HCT116 (cell line): ENCODE measurements at regions not wholly inside any gene's neighbourhood (a gene's known extent, or its start where the extent isn't known, plus 50 kb on each side); places are given as distances from the start of the nearest gene placed in this dataset.

Source experiments
- ATAC-seq: fragments of 200-7000 bp; cut with Tn5 transposase; 2 replicates; pipeline ENCODE4 v1.9.1; 2020; ENCODE audit warnings: mild to moderate bottlenecking, moderate library complexity
- BruUV-seq: library from RNA; stranded (reverse); fragments of 400-500 nt; replicated peaks from 2 replicates; lab custom pipeline; 2021; lab: Mats Ljungman, UMichigan
- CTCF ChIA-PET: fragments of 300-600 bp; sonication (Branson Sonifier 250); formaldehyde crosslinking; loops from one replicate; lab custom pipeline; 2021; ENCODE audit warnings: antibody characterized with exemption; lab: Charles Lee
- POLR2A ChIA-PET: fragments of 300-600, 350-600 bp; sonication (Branson Sonifier 250); formaldehyde crosslinking; loops from one replicate; lab custom pipeline; 2021; ENCODE audit warnings: antibody characterized with exemption; lab: Charles Lee
- RAD21 ChIA-PET, 2 experiments: fragments of 300-600 bp; sonication (Branson Sonifier 250); formaldehyde crosslinking; loops; one replicate each; lab custom pipeline; 2023; ENCODE audit warnings: low total read pairs in 2 of 2; ENCODE audit not compliant: uncharacterized antibody in 2 of 2, unreplicated experiment in 2 of 2, low non-redundant PET in 1 of 2; lab: Charles Lee
- DNase-seq: peaks from one replicate; pipeline ENCODE4 v3.0.0-alpha.2; 2010; ENCODE audit warnings: low read depth, low spot score
- H2AFZ ChIP-seq: fragments of 200-600 bp; shearing (Covaris generic), sonication (generic); 2 replicates; pipeline ENCODE4 v1.6.1; 2017; ENCODE audit warnings: low read depth, mixed run types, mixed read lengths, antibody characterized with exemption, low read length; ENCODE audit not compliant: poor library complexity, severe bottlenecking
- H3K27ac ChIP-seq: 2 replicates; pipeline ENCODE4 v1.5.1; 2012; ENCODE audit warnings: low read depth, low read length
- H3K27me3 ChIP-seq: fragments of 200-600 bp; sonication (generic); 2 replicates; pipeline ENCODE4 v1.6.1; 2016; ENCODE audit warnings: mixed run types, low read length, mixed read lengths; ENCODE audit not compliant: insufficient read depth
- H3K36me3 ChIP-seq, 2 experiments: fragments of 200-500 bp in 1 of 2; fragments of 200-600 bp in 1 of 2; sonication (Bioruptor generic) in 1 of 2; sonication (generic) in 1 of 2; 2 replicates each; pipeline versions ENCODE4 v1.5.1 to v1.6.1; 2014 to 2016; ENCODE audit warnings: low read length in 2 of 2, inconsistent platforms in 1 of 2, mixed read lengths in 1 of 2, mixed run types in 1 of 2; ENCODE audit not compliant: insufficient read depth in 2 of 2, control insufficient read depth in 1 of 2
- H3K4me1 ChIP-seq, 2 experiments: fragments of 200-600 bp in 1 of 2; sonication (generic) in 1 of 2; 2 replicates each; pipeline versions ENCODE4 v1.5.1 to v1.6.1; 2012 to 2017; ENCODE audit warnings: low read length in 2 of 2, inconsistent platforms in 1 of 2, mild to moderate bottlenecking in 1 of 2, mixed read lengths in 1 of 2, mixed run types in 1 of 2, moderate library complexity in 1 of 2; ENCODE audit not compliant: insufficient read depth in 2 of 2, control insufficient read depth in 1 of 2
- H3K4me2 ChIP-seq: fragments of 200-600 bp; sonication (generic); 2 replicates; pipeline ENCODE4 v1.6.1; 2017; ENCODE audit warnings: mixed run types, low read length, mixed read lengths
- H3K4me3 ChIP-seq, 2 experiments: fragments of 200-600 bp in 1 of 2; sonication (generic) in 1 of 2; replicated peaks in 1 of 2; 2 replicates each; pipeline ENCODE4 v1.5.1; 2011 to 2016; ENCODE audit warnings: low read length in 2 of 2, control low read depth in 1 of 2, low read depth in 1 of 2, mild to moderate bottlenecking in 1 of 2, mixed read lengths in 1 of 2, mixed run types in 1 of 2
- H3K79me2 ChIP-seq: fragments of 200-600 bp; sonication (generic); 2 replicates; pipeline ENCODE4 v1.6.1; 2017; ENCODE audit warnings: mild to moderate bottlenecking, mixed run types, low read length, moderate library complexity, mixed read lengths; ENCODE audit not compliant: insufficient read depth
- H3K9ac ChIP-seq: fragments of 200-600 bp; sonication (generic); 2 replicates; pipeline ENCODE4 v1.6.1; 2016; ENCODE audit warnings: low read length, mixed read lengths
- H3K9me2 ChIP-seq: fragments of 200-600 bp; sonication (generic), shearing (Covaris generic); 2 replicates; pipeline ENCODE4 v1.6.1; 2017; ENCODE audit warnings: mixed run types, mild to moderate bottlenecking, moderate library complexity; ENCODE audit not compliant: insufficient read depth
- H3K9me3 ChIP-seq, 2 experiments: fragments of 200-500 bp in 1 of 2; fragments of 200-600 bp in 1 of 2; sonication (Bioruptor generic) in 1 of 2; sonication (generic) in 1 of 2; 2 replicates each; pipeline ENCODE4 v1.6.1; 2014 to 2017; ENCODE audit warnings: low read length in 2 of 2, mixed read lengths in 2 of 2, inconsistent platforms in 1 of 2, low read depth in 1 of 2, mild to moderate bottlenecking in 1 of 2, mixed run types in 1 of 2, moderate library complexity in 1 of 2; ENCODE audit not compliant: control insufficient read depth in 1 of 2, insufficient read depth in 1 of 2
- H4K20me1 ChIP-seq: fragments of 200-600 bp; sonication (generic), shearing (Covaris generic); 2 replicates; pipeline ENCODE4 v1.6.1; 2017; ENCODE audit warnings: mixed run types, mild to moderate bottlenecking, moderate library complexity; ENCODE audit not compliant: insufficient read depth
- CBX3 ChIP-seq: IDR thresholded peaks from 2 replicates; pipeline ENCODE4 v1.6.1; 2012; ENCODE audit warnings: low read depth
- CEBPB ChIP-seq: IDR thresholded peaks from 2 replicates; pipeline ENCODE4 v1.6.1; 2012; ENCODE audit warnings: low read depth
- EGR1 ChIP-seq: IDR thresholded peaks from 2 replicates; pipeline ENCODE4 v1.6.1; 2012; ENCODE audit warnings: low read depth
- ELF1 ChIP-seq: IDR thresholded peaks from 2 replicates; pipeline ENCODE4 v1.6.1; 2012; ENCODE audit warnings: low read depth, borderline replicate concordance
- EZH2phosphoT487 ChIP-seq: fragments of 200-600 bp; IDR thresholded peaks from 2 replicates; pipeline ENCODE4 v1.6.1; 2018; ENCODE audit warnings: antibody characterized with exemption, borderline replicate concordance
- FOSL1 ChIP-seq: IDR thresholded peaks from 2 replicates; pipeline ENCODE4 v1.6.1; 2012; ENCODE audit warnings: low read depth
- JUND ChIP-seq: IDR thresholded peaks from 2 replicates; pipeline ENCODE4 v1.6.1; 2012
- MAX ChIP-seq: IDR thresholded peaks from 2 replicates; pipeline ENCODE4 v1.6.1; 2012
- POLR2A ChIP-seq: IDR thresholded peaks from 2 replicates; pipeline ENCODE4 v1.7.0; 2011; ENCODE audit warnings: borderline replicate concordance; ENCODE audit not compliant: insufficient read depth, insufficient read length; ENCODE audit errors: extremely low read depth
- RAD21 ChIP-seq: IDR thresholded peaks from 2 replicates; pipeline ENCODE4 v1.6.1; 2012; ENCODE audit warnings: low read depth, mild to moderate bottlenecking
- SP1 ChIP-seq: IDR thresholded peaks from 2 replicates; pipeline ENCODE4 v1.6.1; 2012; ENCODE audit warnings: low read depth
- SRF ChIP-seq: IDR thresholded peaks from 2 replicates; pipeline ENCODE4 v1.6.1; 2012; ENCODE audit warnings: low read depth
- TCF7L2 ChIP-seq: IDR thresholded peaks from 2 replicates; pipeline ENCODE4 v1.7.0; 2011; ENCODE audit warnings: borderline replicate concordance, inconsistent platforms; ENCODE audit not compliant: insufficient read depth, insufficient read length; ENCODE audit errors: extremely low read depth
- YY1 ChIP-seq: IDR thresholded peaks from 2 replicates; pipeline ENCODE4 v1.6.1; 2011; ENCODE audit warnings: low read length, low read depth, moderate library complexity, mild to moderate bottlenecking; ENCODE audit not compliant: insufficient replicate concordance; ENCODE audit errors: extremely low read depth
- ZFX ChIP-seq: fragments of 450-650 bp; IDR thresholded peaks from 2 replicates; pipeline ENCODE4 v1.6.1; 2017
- ZNF274 ChIP-seq: fragments of 200-500 bp; sonication (Bioruptor generic); IDR thresholded peaks from 2 replicates; pipeline ENCODE4 v1.6.1; 2014; ENCODE audit warnings: mild to moderate bottlenecking, low read depth, low read length, inconsistent platforms
- intact Hi-C: fragments of 100-400 bp; cut with micrococcal nuclease; formaldehyde crosslinking; loops from 2 replicates; pipeline ENCODE4 v1.10.0; 2022
- TF ChIP-seq, protein P1 (sequence below): IDR thresholded peaks from 2 replicates; pipeline ENCODE4 v1.6.1; 2011; ENCODE audit warnings: mild to moderate bottlenecking, low read length, moderate library complexity; ENCODE audit not compliant: insufficient replicate concordance; ENCODE audit errors: extremely low read depth
- TF ChIP-seq, protein P2 (sequence below), 3 experiments: fragments of 200-600 bp in 1 of 3; sonication (generic) in 1 of 3; IDR thresholded peaks in 2 of 3; conservative IDR thresholded peaks in 1 of 3; 2 replicates each; pipeline ENCODE4 v1.5.1; 2012 to 2017; ENCODE audit warnings: low read depth in 2 of 3, low read length in 2 of 3, antibody characterized with exemption in 1 of 3, borderline replicate concordance in 1 of 3, control low read depth in 1 of 3, mild to moderate bottlenecking in 1 of 3, mixed read lengths in 1 of 3, mixed run types in 1 of 3, moderate library complexity in 1 of 3; ENCODE audit not compliant: insufficient read depth in 1 of 3
- TF ChIP-seq, protein P3 (sequence below): IDR thresholded peaks from 2 replicates; pipeline ENCODE4 v1.6.1; 2012
- TF ChIP-seq, protein P4 (sequence below): IDR thresholded peaks from 2 replicates; pipeline ENCODE4 v1.6.1; 2012; ENCODE audit warnings: low read depth

- no peak for DNase-seq
- Histone ChIP-seq H3K27ac (no peak overlapping the region), H3K36me3 (no peaks in the 10 kb centered on the region), H2AFZ (no peak overlapping the region), H3K9me3 (no peaks in the 10 kb centered on the region), H3K4me3 (no peak overlapping the region), H3K9me2 (no peaks in the 10 kb centered on the region), H4K20me1 (no peaks in the 10 kb centered on the region), H3K27me3 (peaks cover 35% of the 10 kb centered on the region), H3K9ac (no peak overlapping the region), H3K4me2 (no peak overlapping the region), H3K4me1 (no peaks in the 10 kb centered on the region), H3K79me2 (no peaks in the 10 kb centered on the region)
- ChIA-PET POLR2A (no interaction called here), RAD21 (no interaction called here), CTCF (no interaction called here)
- intact Hi-C loops, result no loop called here
- TF ChIP-seq FOSL1 (no peak), CEBPB (no peak), SRF (no peak), YY1 (no peak), ZFX (no peak), MAX (no peak), EZH2phosphoT487 (no peak), EGR1 (no peak), RAD21 (no peak), ZNF274 (no peak), SP1 (no peak), CBX3 (no peak), ELF1 (no peak), POLR2A (no peak), JUND (no peak), TCF7L2 (no peak)
- TF ChIP-seq, protein P1, sequence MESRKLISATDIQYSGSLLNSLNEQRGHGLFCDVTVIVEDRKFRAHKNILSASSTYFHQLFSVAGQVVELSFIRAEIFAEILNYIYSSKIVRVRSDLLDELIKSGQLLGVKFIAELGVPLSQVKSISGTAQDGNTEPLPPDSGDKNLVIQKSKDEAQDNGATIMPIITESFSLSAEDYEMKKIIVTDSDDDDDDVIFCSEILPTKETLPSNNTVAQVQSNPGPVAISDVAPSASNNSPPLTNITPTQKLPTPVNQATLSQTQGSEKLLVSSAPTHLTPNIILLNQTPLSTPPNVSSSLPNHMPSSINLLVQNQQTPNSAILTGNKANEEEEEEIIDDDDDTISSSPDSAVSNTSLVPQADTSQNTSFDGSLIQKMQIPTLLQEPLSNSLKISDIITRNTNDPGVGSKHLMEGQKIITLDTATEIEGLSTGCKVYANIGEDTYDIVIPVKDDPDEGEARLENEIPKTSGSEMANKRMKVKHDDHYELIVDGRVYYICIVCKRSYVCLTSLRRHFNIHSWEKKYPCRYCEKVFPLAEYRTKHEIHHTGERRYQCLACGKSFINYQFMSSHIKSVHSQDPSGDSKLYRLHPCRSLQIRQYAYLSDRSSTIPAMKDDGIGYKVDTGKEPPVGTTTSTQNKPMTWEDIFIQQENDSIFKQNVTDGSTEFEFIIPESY, result no peak
- TF ChIP-seq, protein P2, sequence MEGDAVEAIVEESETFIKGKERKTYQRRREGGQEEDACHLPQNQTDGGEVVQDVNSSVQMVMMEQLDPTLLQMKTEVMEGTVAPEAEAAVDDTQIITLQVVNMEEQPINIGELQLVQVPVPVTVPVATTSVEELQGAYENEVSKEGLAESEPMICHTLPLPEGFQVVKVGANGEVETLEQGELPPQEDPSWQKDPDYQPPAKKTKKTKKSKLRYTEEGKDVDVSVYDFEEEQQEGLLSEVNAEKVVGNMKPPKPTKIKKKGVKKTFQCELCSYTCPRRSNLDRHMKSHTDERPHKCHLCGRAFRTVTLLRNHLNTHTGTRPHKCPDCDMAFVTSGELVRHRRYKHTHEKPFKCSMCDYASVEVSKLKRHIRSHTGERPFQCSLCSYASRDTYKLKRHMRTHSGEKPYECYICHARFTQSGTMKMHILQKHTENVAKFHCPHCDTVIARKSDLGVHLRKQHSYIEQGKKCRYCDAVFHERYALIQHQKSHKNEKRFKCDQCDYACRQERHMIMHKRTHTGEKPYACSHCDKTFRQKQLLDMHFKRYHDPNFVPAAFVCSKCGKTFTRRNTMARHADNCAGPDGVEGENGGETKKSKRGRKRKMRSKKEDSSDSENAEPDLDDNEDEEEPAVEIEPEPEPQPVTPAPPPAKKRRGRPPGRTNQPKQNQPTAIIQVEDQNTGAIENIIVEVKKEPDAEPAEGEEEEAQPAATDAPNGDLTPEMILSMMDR (IDR thresholded peaks at IDR 0.05 in 2 of 3, conservative IDR thresholded peaks at IDR 0.05 in 1 of 3; ENCODE audit: borderline replicate concordance in 1 of 3, insufficient read depth in 1 of 3, low read depth in 2 of 3, low read length in 2 of 3), result no peak
- TF ChIP-seq, protein P3, sequence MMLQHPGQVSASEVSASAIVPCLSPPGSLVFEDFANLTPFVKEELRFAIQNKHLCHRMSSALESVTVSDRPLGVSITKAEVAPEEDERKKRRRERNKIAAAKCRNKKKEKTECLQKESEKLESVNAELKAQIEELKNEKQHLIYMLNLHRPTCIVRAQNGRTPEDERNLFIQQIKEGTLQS, result no peak
- TF ChIP-seq, protein P4, sequence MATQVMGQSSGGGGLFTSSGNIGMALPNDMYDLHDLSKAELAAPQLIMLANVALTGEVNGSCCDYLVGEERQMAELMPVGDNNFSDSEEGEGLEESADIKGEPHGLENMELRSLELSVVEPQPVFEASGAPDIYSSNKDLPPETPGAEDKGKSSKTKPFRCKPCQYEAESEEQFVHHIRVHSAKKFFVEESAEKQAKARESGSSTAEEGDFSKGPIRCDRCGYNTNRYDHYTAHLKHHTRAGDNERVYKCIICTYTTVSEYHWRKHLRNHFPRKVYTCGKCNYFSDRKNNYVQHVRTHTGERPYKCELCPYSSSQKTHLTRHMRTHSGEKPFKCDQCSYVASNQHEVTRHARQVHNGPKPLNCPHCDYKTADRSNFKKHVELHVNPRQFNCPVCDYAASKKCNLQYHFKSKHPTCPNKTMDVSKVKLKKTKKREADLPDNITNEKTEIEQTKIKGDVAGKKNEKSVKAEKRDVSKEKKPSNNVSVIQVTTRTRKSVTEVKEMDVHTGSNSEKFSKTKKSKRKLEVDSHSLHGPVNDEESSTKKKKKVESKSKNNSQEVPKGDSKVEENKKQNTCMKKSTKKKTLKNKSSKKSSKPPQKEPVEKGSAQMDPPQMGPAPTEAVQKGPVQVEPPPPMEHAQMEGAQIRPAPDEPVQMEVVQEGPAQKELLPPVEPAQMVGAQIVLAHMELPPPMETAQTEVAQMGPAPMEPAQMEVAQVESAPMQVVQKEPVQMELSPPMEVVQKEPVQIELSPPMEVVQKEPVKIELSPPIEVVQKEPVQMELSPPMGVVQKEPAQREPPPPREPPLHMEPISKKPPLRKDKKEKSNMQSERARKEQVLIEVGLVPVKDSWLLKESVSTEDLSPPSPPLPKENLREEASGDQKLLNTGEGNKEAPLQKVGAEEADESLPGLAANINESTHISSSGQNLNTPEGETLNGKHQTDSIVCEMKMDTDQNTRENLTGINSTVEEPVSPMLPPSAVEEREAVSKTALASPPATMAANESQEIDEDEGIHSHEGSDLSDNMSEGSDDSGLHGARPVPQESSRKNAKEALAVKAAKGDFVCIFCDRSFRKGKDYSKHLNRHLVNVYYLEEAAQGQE, result no peak
- no peak for ATAC-seq
- BruUV-seq, result no TSS peak
Observed at GRCh38 chr2:167748536-167748935, 498.9 kb downstream of the STK39 start.
